ENCODE measurements at regions not wholly inside any gene's neighbourhood (a gene's known extent, or its start where the extent isn't known, plus 50 kb on each side); places are given as distances from the start of the nearest gene placed in this dataset.

DNA sequence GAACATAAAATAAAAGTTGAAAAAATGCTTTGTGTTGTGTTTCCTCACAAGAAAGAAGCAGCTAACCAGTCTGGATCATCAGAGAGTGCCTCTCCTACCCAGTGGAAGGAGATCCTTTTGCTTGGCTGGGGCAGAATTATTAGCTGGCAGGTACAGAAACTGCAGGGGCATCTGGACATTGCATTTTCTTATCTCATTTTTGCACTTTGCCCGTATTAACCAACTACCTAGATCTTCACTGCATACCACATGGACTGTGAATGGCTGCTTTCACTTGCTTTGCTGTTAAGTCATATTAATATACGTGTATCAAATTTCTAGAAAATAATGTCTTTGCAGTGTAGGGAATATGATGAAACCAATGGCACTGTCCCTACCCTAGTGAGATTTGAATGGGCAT, 52.9 kb upstream of the PDGFRA start:
- TF ChIP-seq, protein P1, sequence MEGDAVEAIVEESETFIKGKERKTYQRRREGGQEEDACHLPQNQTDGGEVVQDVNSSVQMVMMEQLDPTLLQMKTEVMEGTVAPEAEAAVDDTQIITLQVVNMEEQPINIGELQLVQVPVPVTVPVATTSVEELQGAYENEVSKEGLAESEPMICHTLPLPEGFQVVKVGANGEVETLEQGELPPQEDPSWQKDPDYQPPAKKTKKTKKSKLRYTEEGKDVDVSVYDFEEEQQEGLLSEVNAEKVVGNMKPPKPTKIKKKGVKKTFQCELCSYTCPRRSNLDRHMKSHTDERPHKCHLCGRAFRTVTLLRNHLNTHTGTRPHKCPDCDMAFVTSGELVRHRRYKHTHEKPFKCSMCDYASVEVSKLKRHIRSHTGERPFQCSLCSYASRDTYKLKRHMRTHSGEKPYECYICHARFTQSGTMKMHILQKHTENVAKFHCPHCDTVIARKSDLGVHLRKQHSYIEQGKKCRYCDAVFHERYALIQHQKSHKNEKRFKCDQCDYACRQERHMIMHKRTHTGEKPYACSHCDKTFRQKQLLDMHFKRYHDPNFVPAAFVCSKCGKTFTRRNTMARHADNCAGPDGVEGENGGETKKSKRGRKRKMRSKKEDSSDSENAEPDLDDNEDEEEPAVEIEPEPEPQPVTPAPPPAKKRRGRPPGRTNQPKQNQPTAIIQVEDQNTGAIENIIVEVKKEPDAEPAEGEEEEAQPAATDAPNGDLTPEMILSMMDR (IDR thresholded peaks at IDR 0.05; ENCODE audit: insufficient read depth, low read depth, low read length) = no peak
- no peak for TF ChIP-seq EZH2 (IDR thresholded peaks at IDR 0.05; ENCODE audit: insufficient read depth, low read length)
